ENCODE measurements at regions not wholly inside any gene's neighbourhood (a gene's known extent, or its start where the extent isn't known, plus 50 kb on each side); places are given as distances from the start of the nearest gene placed in this dataset.
"Not testable (repeated sequence)": the region's sequence is repeated elsewhere in the genome, so short reads cannot be mapped to it uniquely, and the experiment has no call there.

DNA sequence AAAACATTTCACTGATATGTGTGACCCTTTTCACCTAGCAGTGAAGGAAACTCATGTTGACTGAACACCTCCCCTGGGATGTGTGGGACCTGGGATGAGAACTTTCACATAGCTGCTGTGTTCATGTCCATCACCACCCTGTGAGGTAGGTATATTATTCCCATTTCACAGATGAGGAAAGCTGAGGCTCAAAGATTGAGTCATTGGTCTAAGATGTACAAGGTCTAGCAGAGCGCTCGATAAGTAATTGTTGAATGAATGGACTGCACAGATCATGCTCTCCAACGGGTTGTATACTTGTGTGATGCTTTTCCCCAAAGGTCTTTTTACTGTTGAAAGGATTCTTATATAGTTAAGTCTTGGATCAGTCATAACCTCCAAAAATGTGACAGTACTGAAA is 75.6 kb upstream of the TSC22D1 start:
- TF ChIP-seq, protein P1, sequence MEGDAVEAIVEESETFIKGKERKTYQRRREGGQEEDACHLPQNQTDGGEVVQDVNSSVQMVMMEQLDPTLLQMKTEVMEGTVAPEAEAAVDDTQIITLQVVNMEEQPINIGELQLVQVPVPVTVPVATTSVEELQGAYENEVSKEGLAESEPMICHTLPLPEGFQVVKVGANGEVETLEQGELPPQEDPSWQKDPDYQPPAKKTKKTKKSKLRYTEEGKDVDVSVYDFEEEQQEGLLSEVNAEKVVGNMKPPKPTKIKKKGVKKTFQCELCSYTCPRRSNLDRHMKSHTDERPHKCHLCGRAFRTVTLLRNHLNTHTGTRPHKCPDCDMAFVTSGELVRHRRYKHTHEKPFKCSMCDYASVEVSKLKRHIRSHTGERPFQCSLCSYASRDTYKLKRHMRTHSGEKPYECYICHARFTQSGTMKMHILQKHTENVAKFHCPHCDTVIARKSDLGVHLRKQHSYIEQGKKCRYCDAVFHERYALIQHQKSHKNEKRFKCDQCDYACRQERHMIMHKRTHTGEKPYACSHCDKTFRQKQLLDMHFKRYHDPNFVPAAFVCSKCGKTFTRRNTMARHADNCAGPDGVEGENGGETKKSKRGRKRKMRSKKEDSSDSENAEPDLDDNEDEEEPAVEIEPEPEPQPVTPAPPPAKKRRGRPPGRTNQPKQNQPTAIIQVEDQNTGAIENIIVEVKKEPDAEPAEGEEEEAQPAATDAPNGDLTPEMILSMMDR (IDR thresholded peaks at IDR 0.05; ENCODE audit: extremely low read depth, insufficient read depth, missing control alignments): no peak
- DNase-seq (ENCODE audit: low spot score): no peak
- in situ Hi-C loops (cut with MboI; ENCODE audit: low pct_unique_long_range_greater_than_20kb, low sequenced_read_pairs, unreplicated experiment): no loop called here

DNA sequence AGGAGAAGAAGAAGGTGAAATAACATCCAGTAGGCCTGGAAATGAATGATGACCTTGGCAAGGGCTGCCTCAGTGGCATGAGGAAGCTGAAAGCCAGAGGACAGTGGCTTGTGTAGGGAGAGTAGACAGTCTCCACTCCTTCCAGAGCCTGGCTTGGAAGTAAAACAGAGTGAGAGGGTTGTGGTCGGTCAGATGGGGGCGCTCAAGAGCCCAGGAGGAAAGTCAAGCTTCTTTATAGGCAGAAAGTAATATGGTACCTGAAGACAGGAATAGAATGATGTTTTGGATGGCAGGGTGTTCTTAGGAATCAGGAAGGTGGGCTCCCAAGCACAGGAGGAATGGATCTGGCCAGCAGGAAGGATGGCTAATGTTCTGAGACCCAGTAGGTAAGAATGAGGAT is 75.1 kb upstream of the TSC22D1 start:
- no peak for DNase-seq (ENCODE audit: low spot score)
- in situ Hi-C loops (cut with MboI; ENCODE audit: low pct_unique_long_range_greater_than_20kb, low sequenced_read_pairs, unreplicated experiment): no loop called here
- TF ChIP-seq, protein P1 (IDR thresholded peaks at IDR 0.05; ENCODE audit: extremely low read depth, insufficient read depth, missing control alignments): no peak

DNA sequence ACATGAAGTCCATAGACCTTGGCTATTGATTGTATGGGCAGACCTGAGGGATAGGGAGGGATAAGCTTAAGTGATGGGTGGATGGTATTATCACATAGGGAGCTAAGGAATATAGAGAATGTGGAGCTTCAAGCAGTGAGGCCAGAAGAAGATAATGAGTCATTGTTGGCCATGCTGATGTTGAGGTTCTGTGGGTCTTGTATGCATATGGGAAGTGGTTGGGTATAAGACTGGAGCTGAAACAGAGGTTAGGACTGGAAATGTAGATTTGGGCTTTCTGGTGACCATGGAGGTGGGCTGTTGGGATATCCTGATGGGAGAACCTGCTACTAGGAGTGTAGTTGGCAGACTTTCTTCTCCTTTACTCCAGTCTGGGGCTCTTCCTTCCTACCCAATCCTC is 73.7 kb upstream of the TSC22D1 start:
- DNase-seq (ENCODE audit: low spot score): no peak
- TF ChIP-seq, protein P1 (IDR thresholded peaks at IDR 0.05; ENCODE audit: extremely low read depth, insufficient read depth, missing control alignments): no peak
- in situ Hi-C loops (cut with MboI; ENCODE audit: low pct_unique_long_range_greater_than_20kb, low sequenced_read_pairs, unreplicated experiment): no loop called here

DNA sequence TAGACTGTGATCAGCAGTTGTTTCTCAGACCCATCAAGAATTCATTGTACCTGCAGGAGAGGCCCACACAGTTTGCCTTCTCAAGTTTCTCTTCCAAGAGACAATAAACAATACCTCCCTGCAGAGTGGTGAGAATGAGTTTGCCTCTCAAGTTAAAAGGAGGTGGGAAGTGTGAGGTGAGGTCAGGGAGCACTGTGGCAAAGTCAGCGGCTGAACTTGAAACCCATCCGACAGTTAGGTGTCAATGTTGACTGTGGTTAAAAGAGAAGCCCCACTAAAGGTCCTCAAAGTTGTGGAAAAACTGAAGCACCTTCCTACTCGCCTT is 72.9 kb upstream of the TSC22D1 start:
- no peak for DNase-seq (ENCODE audit: low spot score)
- in situ Hi-C loops (cut with MboI; ENCODE audit: low pct_unique_long_range_greater_than_20kb, low sequenced_read_pairs, unreplicated experiment): no loop called here
- TF ChIP-seq, protein P1 (IDR thresholded peaks at IDR 0.05; ENCODE audit: extremely low read depth, insufficient read depth, missing control alignments): no peak

DNA sequence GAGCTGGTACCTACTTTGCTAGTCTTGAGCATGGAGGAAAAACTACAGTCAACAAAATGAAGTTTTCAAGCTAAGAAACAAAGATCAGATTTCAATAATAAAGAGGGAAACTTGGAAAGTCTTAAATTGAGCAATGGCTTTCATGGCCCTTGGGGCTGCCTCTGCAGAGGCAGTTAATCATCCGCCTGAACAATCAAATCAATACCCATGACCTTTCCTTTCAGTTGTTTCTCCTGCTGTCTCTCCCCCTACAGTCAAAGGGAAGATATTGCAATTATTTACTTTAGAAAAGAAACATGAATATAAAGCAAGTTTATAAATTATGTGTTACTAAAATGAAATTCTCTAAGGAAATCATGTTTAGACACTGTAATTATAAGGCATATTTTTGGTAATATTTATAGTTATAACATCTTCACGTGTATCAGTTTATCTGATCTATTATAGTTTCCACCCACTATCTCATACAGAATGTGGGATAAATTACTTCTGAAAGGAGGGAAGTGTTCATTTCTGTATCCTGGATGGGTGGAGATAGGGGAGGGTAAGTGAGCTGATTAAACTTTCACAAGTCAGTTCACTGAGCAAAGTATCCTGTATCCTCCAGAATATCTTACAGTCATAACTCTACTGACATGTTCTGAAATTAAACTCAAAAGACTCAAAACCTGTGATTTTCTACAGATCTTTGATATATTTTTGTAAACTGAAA is 72.4 kb upstream of the TSC22D1 start:
- in situ Hi-C loops (cut with MboI; ENCODE audit: low pct_unique_long_range_greater_than_20kb, low sequenced_read_pairs, unreplicated experiment): no loop called here
- TF ChIP-seq, protein P1 (IDR thresholded peaks at IDR 0.05; ENCODE audit: extremely low read depth, insufficient read depth, missing control alignments): peak; percentile 38
- peak; percentile 47 for DNase-seq (ENCODE audit: low spot score)

DNA sequence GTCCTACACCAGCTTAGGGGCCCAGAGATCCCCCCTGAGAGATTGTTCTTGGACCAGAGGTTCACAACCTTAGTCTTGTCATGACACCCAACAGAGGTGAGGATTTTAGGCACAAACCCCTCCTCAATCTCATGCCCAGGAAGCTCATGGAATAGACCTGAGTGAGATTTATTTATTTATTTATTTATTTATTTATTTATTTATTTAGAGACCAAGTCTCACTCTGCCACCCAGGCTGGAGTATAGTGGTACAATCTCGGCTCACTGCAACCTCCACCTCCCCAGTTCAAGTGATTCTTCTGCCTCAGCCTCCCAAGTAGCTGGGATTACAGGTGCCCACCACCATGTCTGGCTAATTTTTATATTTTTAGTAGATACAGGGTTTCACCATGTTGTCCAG is 71.4 kb upstream of the TSC22D1 start:
- in situ Hi-C loops (cut with MboI; ENCODE audit: low pct_unique_long_range_greater_than_20kb, low sequenced_read_pairs, unreplicated experiment): not testable (repeated sequence)

DNA sequence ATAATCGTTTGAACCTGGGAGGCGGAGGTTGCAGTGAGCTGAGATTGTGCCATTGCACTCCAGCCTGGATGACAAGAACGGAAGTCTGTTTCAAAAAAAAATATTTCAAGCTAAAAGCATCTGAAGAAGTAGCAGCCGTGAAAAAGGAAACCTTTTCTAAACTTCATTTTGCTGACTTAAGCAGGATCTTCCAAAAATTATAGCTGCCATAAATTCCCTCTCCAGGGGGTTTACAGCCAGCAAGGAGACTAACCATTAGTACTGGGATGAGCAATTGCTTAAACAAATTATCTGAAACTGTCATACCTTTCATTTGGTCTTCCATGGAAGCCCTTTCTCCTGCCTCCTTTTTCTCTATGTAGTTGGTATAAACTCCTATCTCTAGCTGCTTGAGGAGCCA is 69.9 kb upstream of the TSC22D1 start:
- in situ Hi-C loops (cut with MboI; ENCODE audit: low pct_unique_long_range_greater_than_20kb, low sequenced_read_pairs, unreplicated experiment): no loop called here
- TF ChIP-seq, protein P1 (IDR thresholded peaks at IDR 0.05; ENCODE audit: extremely low read depth, insufficient read depth, missing control alignments): no peak
- DNase-seq (ENCODE audit: low spot score): no peak

More for the DNA sequence above, 71.4 kb upstream of the TSC22D1 start:
- not testable (repeated sequence) for DNase-seq (ENCODE audit: low spot score)
